GM19463 (cell line): ENCODE measurements at regions not wholly inside any gene's neighbourhood (a gene's known extent, or its start where the extent isn't known, plus 50 kb on each side); places are given as distances from the start of the nearest gene placed in this dataset.

Experiments used
- ATAC-seq: cut with Tn5 transposase; IDR thresholded peaks from one replicate; pipeline ENCODE4 v1.9.1; 2021; ENCODE audit warnings: mild to moderate bottlenecking, moderate library complexity; ENCODE audit not compliant: unreplicated experiment

GRCh38 chr20:48070991-48071652, 285.8 kb upstream of the SULF2 start:
- no peak for ATAC-seq

- ATAC-seq, result no peak
Measured at GRCh38 chr20:48069596-48069995, 284.3 kb upstream of the SULF2 start.

- no peak for ATAC-seq
Measured at GRCh38 chr20:48066851-48067250, 281.6 kb upstream of the SULF2 start.

GRCh38 chr20:48066246-48066645, 281.0 kb upstream of the SULF2 start:
- ATAC-seq, result no peak

GRCh38 chr20:48065833-48066232, 280.6 kb upstream of the SULF2 start:
- no peak for ATAC-seq

- no peak for ATAC-seq
Measured at GRCh38 chr20:48064929-48065328, 279.6 kb upstream of the SULF2 start.

- no peak for ATAC-seq
Measured at GRCh38 chr20:48060841-48061720, 275.8 kb upstream of the SULF2 start.

GRCh38 chr20:48058611-48059559, 273.6 kb upstream of the SULF2 start:
- ATAC-seq, result no peak

- ATAC-seq, result no peak
Measured at GRCh38 chr20:48057739-48058138, 272.5 kb upstream of the SULF2 start.

- ATAC-seq, result no peak
Measured at GRCh38 chr20:48057251-48057650, 272.0 kb upstream of the SULF2 start.

- no peak for ATAC-seq
Measured at GRCh38 chr20:48056218-48056617, 270.9 kb upstream of the SULF2 start.

- no peak for ATAC-seq
Measured at GRCh38 chr20:48054051-48054450, 268.8 kb upstream of the SULF2 start.

GRCh38 chr20:48052475-48052835, 267.2 kb upstream of the SULF2 start:
- ATAC-seq, result no peak

- no peak for ATAC-seq
Measured at GRCh38 chr20:48051794-48052474, 266.7 kb upstream of the SULF2 start.

- no peak for ATAC-seq
Measured at GRCh38 chr20:48049641-48050040, 264.4 kb upstream of the SULF2 start.

- no peak for ATAC-seq
Measured at GRCh38 chr20:48049171-48049570, 263.9 kb upstream of the SULF2 start.

GRCh38 chr20:48047447-48047846, 262.2 kb upstream of the SULF2 start:
- no peak for ATAC-seq

GRCh38 chr20:48042628-48043027, 257.3 kb upstream of the SULF2 start:
- no peak for ATAC-seq

GRCh38 chr20:48041078-48041780, 255.9 kb upstream of the SULF2 start:
- ATAC-seq, result no peak

GRCh38 chr20:48040491-48040890, 255.2 kb upstream of the SULF2 start:
- ATAC-seq, result no peak
